GM12865 (cell line): ENCODE measurements at regions not wholly inside any gene's neighbourhood (a gene's known extent, or its start where the extent isn't known, plus 50 kb on each side); places are given as distances from the start of the nearest gene placed in this dataset.

Source experiments
- DNase-seq: peaks from one replicate; pipeline ENCODE4 v3.0.0; 2010; ENCODE audit warnings: low read depth
- H3K4me3 ChIP-seq: 2 replicates; pipeline ENCODE4 v1.5.1; 2011; ENCODE audit warnings: mild to moderate bottlenecking, low read depth, low read length, control low read depth
- CTCF ChIP-seq: IDR thresholded peaks from 2 replicates; pipeline ENCODE4 v1.5.1; 2011; ENCODE audit warnings: low read length, control low read depth, low read depth, inconsistent platforms; ENCODE audit not compliant: insufficient read depth; ENCODE audit errors: missing control alignments

- no peak for DNase-seq
- TF ChIP-seq CTCF = no peak
- H3K4me3 ChIP-seq = no peak overlapping the region
These were observed 839.9 kb downstream of the CCSER2 start for GRCh38 chr10:85168243-85168642.

GRCh38 chr10:85170026-85170425, 841.6 kb downstream of the CCSER2 start:
- no peak overlapping the region for H3K4me3 ChIP-seq
- no peak for DNase-seq
- no peak for TF ChIP-seq CTCF

GRCh38 chr10:85175635-85176034, 847.2 kb downstream of the CCSER2 start:
- TF ChIP-seq CTCF = no peak
- DNase-seq = no peak
- no peak overlapping the region for H3K4me3 ChIP-seq

GRCh38 chr10:85177767-85178166, 849.4 kb downstream of the CCSER2 start:
- DNase-seq = no peak
- TF ChIP-seq CTCF = no peak
- no peak overlapping the region for H3K4me3 ChIP-seq

- TF ChIP-seq CTCF = no peak
- H3K4me3 ChIP-seq = no peak overlapping the region
- DNase-seq = no peak
These were observed 858.7 kb downstream of the CCSER2 start for GRCh38 chr10:85187047-85187446.

GRCh38 chr10:85188770-85189484, 860.5 kb downstream of the CCSER2 start:
- no peak for DNase-seq
- no peak overlapping the region for H3K4me3 ChIP-seq
- no peak for TF ChIP-seq CTCF

- DNase-seq = no peak
- no peak overlapping the region for H3K4me3 ChIP-seq
- TF ChIP-seq CTCF = no peak
These were observed 865.4 kb downstream of the CCSER2 start for GRCh38 chr10:85193796-85194195.
